Neuronal stem cell (in vitro differentiated cells): ENCODE measurements at regions not wholly inside any gene's neighbourhood (a gene's known extent, or its start where the extent isn't known, plus 50 kb on each side); places are given as distances from the start of the nearest gene placed in this dataset.
A peak's percentile ranks its signal among the peaks of the same experiment; 100 is the strongest.

Experiments used
- DNase-seq: peaks from one replicate; pipeline ENCODE4 v3.0.0-alpha.2; 2013; ENCODE audit warnings: low spot score
- H2AFZ ChIP-seq: one replicate; pipeline ENCODE4 v1.6.1; 2013; ENCODE audit warnings: mild to moderate bottlenecking, low read length, inconsistent platforms
- H2AK5ac ChIP-seq: 2 replicates; pipeline ENCODE4 v1.6.1; 2013; ENCODE audit warnings: low read depth, mild to moderate bottlenecking, inconsistent platforms, low read length, moderate library complexity, mixed read lengths
- H2BK120ac ChIP-seq: 2 replicates; pipeline ENCODE4 v1.6.1; 2013; ENCODE audit warnings: low read depth, mild to moderate bottlenecking, inconsistent platforms, low read length, moderate library complexity, mixed read lengths
- H2BK12ac ChIP-seq: one replicate; pipeline ENCODE4 v1.6.1; 2013; ENCODE audit warnings: low read length, inconsistent platforms
- H2BK15ac ChIP-seq: 2 replicates; pipeline ENCODE4 v1.6.1; 2013; ENCODE audit warnings: mild to moderate bottlenecking, low read length, inconsistent platforms, mixed read lengths
- H2BK5ac ChIP-seq: one replicate; pipeline ENCODE4 v1.6.1; 2013; ENCODE audit warnings: inconsistent platforms, mild to moderate bottlenecking, low read length, moderate library complexity
- H3K14ac ChIP-seq: one replicate; pipeline ENCODE4 v1.6.1; 2013; ENCODE audit warnings: low read length, inconsistent platforms
- H3K18ac ChIP-seq: 2 replicates; pipeline ENCODE4 v1.6.1; 2013; ENCODE audit warnings: low read length, inconsistent platforms
- H3K23ac ChIP-seq: 2 replicates; pipeline ENCODE4 v1.6.1; 2013; ENCODE audit warnings: low read depth, mild to moderate bottlenecking, mixed read lengths, low read length, inconsistent platforms; ENCODE audit not compliant: poor library complexity
- H3K27ac ChIP-seq: replicated peaks from 3 replicates; pipeline ENCODE4 v1.5.1; 2013; ENCODE audit warnings: low read length, inconsistent platforms
- H3K27me3 ChIP-seq, 3 experiments: 2 replicates each; pipeline ENCODE4 v1.6.1; 2013; ENCODE audit warnings: low read length in 3 of 3, mild to moderate bottlenecking in 2 of 3, inconsistent platforms in 1 of 3, low read depth in 1 of 3, mixed read lengths in 1 of 3, moderate library complexity in 1 of 3; ENCODE audit not compliant: control insufficient read depth in 3 of 3, insufficient read depth in 3 of 3
- H3K36me3 ChIP-seq, 2 donors: replicated peaks in 1 of 2; 2 replicates each; pipeline ENCODE4 v1.6.1; 2013; ENCODE audit warnings: low read length in 2 of 2; ENCODE audit not compliant: control insufficient read depth in 2 of 2, insufficient read depth in 2 of 2
- H3K4ac ChIP-seq: 2 replicates; pipeline ENCODE4 v1.6.1; 2013; ENCODE audit warnings: inconsistent platforms, mild to moderate bottlenecking, low read length, moderate library complexity
- H3K4me1 ChIP-seq, 2 donors: 1 replicate in 1 of 2; 2 replicates in 1 of 2; pipeline ENCODE4 v1.6.1; 2013; ENCODE audit warnings: low read length in 2 of 2, low read depth in 1 of 2; ENCODE audit not compliant: control insufficient read depth in 2 of 2, insufficient read depth in 1 of 2
- H3K4me2 ChIP-seq: one replicate; pipeline ENCODE4 v1.6.1; 2013; ENCODE audit warnings: mild to moderate bottlenecking, low read length, inconsistent platforms; ENCODE audit not compliant: insufficient read depth, poor library complexity, severe bottlenecking
- H3K4me3 ChIP-seq, 2 donors: 2 replicates each; pipeline ENCODE4 v1.5.1; 2013; ENCODE audit warnings: low read length in 2 of 2, mild to moderate bottlenecking in 2 of 2, inconsistent platforms in 1 of 2, moderate library complexity in 1 of 2
- H3K79me1 ChIP-seq: one replicate; pipeline ENCODE4 v1.6.1; 2013; ENCODE audit warnings: low read depth, mild to moderate bottlenecking, inconsistent platforms, low read length, moderate library complexity
- H3K9ac ChIP-seq: one replicate; pipeline ENCODE4 v1.6.1; 2013; ENCODE audit warnings: mild to moderate bottlenecking, low read depth, low read length, inconsistent platforms; ENCODE audit not compliant: poor library complexity
- H3K9me3 ChIP-seq, 2 donors: replicated peaks in 1 of 2; 2 replicates each; pipeline versions ENCODE3 to v1.6.1; 2013; ENCODE audit warnings: low read length in 2 of 2, mild to moderate bottlenecking in 2 of 2, inconsistent platforms in 1 of 2, low read depth in 1 of 2, mixed read lengths in 1 of 2, moderate library complexity in 1 of 2; ENCODE audit not compliant: control insufficient read depth in 2 of 2, insufficient read depth in 1 of 2
- H4K8ac ChIP-seq: one replicate; pipeline ENCODE4 v1.6.1; 2013; ENCODE audit warnings: low read depth, mild to moderate bottlenecking, inconsistent platforms, low read length, moderate library complexity
- H4K91ac ChIP-seq: one replicate; pipeline ENCODE4 v1.6.1; 2013; ENCODE audit warnings: low read length, low read depth, mild to moderate bottlenecking, inconsistent platforms; ENCODE audit not compliant: poor library complexity
- WGBS, 2 donors: extraction: QIAGEN DNeasy Blood & Tissue Kit; methylation state at CpG; one replicate each; pipeline ENCODE4 v1.1.7; 2013; ENCODE audit warnings: missing lambda C conversion rate in 2 of 2, mixed read lengths in 1 of 2; ENCODE audit not compliant: insufficient read length in 2 of 2, insufficient replicate concordance in 1 of 2; ENCODE audit errors: extremely low coverage in 2 of 2; 5-methylcytosine and 5-hydroxymethylcytosine counted together

DNA sequence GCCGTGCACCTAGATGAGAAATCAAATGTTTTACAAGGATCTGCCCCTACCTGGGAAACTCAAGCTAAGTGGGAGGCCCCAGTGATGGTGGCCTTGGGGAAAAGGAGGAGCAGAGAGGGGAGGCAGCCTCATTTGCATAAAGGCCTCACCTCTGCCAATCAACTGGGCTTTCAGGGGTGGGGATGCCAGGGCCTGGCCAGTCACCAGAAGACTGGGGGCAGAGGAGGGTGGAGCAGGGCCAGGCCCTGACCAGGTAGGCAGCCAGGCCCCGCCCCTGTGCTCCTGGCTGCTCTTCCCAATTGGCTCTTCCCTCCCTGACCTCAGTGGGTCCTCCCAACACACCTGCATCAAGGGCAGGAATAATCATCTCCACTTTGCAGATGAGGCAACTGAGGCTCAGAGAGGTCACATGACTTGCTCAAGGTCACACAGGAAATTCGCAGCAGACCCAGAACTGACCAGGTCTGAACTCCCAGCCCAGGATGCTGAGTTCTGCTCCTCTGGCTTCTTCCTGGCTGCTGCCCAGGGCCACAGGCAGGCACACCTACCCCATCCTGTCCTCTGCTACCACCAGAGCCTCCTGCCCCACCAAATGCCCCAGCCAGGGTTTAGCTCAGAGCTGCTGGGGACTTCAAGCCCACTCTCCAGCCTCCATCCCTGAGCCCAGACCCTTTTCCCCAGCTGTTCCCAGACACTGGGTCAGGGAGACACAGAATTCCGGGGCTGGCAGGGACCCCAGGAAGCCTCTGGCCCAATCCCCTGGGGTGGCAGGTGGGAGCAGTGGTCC lies 677.9 kb downstream of the MATN1 start:
- Histone ChIP-seq H3K14ac (peak overlapping the region; percentile 26), H3K4me2 (no peak overlapping the region), H3K27ac (no peak overlapping the region), H3K27me3 (no peaks in the 10 kb centered on the region), H3K4me1 (no peaks in the 10 kb centered on the region), H2BK5ac (no peak overlapping the region), H2AK5ac (no peak overlapping the region), H4K8ac (no peak overlapping the region), H2BK120ac (no peak overlapping the region), H3K79me1 (no peaks in the 10 kb centered on the region), H3K4me3 (no peak overlapping the region), H2AFZ (no peak overlapping the region), H3K4ac (no peak overlapping the region), H2BK12ac (no peak overlapping the region), H3K9me3 (peaks cover 0 to 2% of the 10 kb centered on the region in 2 donors), H3K36me3 (no peaks in the 10 kb centered on the region), H3K18ac (peak overlapping the region; percentile 15), H4K91ac (no peak overlapping the region), H2BK15ac (no peak overlapping the region), H3K23ac (no peak overlapping the region), H3K9ac (no peak overlapping the region)
- DNase-seq, result no peak
- WGBS, 2 donors, result no CpG with 5 or more reads among the region's 4 CpGs

- no CpG with 5 or more reads among the region's 2 CpGs for WGBS, 2 donors
- Histone ChIP-seq H3K27me3 (no peaks in the 10 kb centered on the region), H3K9me3 (peaks cover 0 to 2% of the 10 kb centered on the region in 2 donors), H3K79me1 (no peaks in the 10 kb centered on the region), H2BK12ac (no peak overlapping the region), H2AFZ (no peak overlapping the region), H3K27ac (no peak overlapping the region), H4K91ac (no peak overlapping the region), H3K4me1 (no peaks in the 10 kb centered on the region), H3K18ac (no peak overlapping the region), H3K36me3 (no peaks in the 10 kb centered on the region), H2BK15ac (no peak overlapping the region), H2BK120ac (no peak overlapping the region), H3K23ac (no peak overlapping the region), H3K4me2 (no peak overlapping the region), H3K9ac (no peak overlapping the region), H3K4me3 (no peak overlapping the region), H2AK5ac (no peak overlapping the region), H2BK5ac (no peak overlapping the region), H3K4ac (no peak overlapping the region), H3K14ac (no peak overlapping the region), H4K8ac (no peak overlapping the region)
- DNase-seq, result no peak
Observed at GRCh38 chr1:30044656-30045144, 678.7 kb downstream of the MATN1 start.

DNA sequence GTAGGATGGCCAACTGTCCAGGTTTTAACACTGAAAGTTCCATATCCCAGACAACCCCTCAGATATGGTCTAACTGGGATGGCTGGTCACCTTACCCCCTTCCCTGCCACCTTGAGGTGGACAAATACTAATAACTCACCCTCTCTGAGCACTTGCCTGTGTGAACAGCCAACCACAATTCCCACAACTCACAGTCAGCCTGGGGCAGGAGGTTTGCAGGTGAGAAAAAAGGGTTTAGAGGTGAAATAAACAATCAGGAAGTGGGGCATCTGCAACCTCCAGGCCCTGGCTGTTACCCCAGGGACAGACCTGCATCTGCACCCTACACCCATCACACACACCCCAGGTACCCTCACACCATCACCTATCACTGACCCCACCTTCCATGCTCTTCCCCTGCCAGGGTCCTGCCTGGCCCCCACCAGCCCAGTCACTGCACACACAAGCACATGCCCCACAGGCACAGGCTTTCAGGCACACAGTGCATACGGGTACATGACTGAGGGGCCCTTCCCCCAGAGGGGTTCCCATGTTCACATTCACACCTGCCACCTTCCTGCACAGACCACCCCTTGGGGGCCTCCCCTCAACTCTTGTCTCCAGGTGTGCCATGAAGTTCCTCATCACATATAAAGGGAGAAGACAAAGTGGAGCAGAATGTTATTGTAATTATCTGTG lies 679.5 kb downstream of the MATN1 start:
- no peak overlapping the region for H3K27ac ChIP-seq
- H3K27me3 ChIP-seq, result no peaks in the 10 kb centered on the region
- H3K4me2 ChIP-seq, result no peak overlapping the region
- no peak for DNase-seq
- no peaks in the 10 kb centered on the region for H3K79me1 ChIP-seq
- no peak overlapping the region for H2BK120ac ChIP-seq
- H2AK5ac ChIP-seq, result no peak overlapping the region
- peak overlapping the region; percentile 96 for H4K91ac ChIP-seq
- H2BK15ac ChIP-seq, result no peak overlapping the region
- peak overlapping the region; percentile 53 for H3K23ac ChIP-seq
- H2BK5ac ChIP-seq, result no peak overlapping the region
- H3K9ac ChIP-seq, result no peak overlapping the region
- H4K8ac ChIP-seq, result no peak overlapping the region
- H3K4me3 ChIP-seq, result no peak overlapping the region
- H3K18ac ChIP-seq, result no peak overlapping the region
- peaks cover 0 to 2% of the 10 kb centered on the region in 2 donors for H3K9me3 ChIP-seq
- no CpG with 5 or more reads among the region's 1 CpG for WGBS, 2 donors
- H3K36me3 ChIP-seq, result no peaks in the 10 kb centered on the region
- no peak overlapping the region for H2AFZ ChIP-seq
- H2BK12ac ChIP-seq, result no peak overlapping the region
- no peaks in the 10 kb centered on the region for H3K4me1 ChIP-seq
- H3K4ac ChIP-seq, result no peak overlapping the region
- no peak overlapping the region for H3K14ac ChIP-seq

DNA sequence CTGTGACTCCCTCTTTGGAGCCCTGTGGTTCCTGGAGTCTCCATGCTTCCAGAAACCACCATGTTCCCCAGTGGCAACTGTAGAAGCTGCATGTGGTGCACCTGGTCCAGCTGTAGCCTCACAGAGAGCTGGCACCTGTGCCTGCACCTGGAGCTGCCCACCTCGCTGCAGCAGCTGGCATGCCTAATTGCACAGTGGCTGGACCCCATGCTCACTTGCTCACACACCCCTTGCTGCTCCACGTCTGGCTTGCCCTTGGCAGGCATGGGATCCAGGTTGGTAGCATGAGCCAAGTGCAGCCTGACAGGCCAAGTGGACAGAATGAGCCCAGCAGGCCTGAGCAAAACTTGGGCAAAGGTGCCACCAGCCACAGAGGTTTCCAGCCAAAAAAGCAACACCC lies 680.1 kb downstream of the MATN1 start:
- Histone ChIP-seq H3K4ac (no peak overlapping the region), H3K4me2 (no peak overlapping the region), H3K9me3 (peaks cover 0 to 2% of the 10 kb centered on the region in 2 donors), H4K91ac (no peak overlapping the region), H2AFZ (no peak overlapping the region), H3K9ac (no peak overlapping the region), H4K8ac (no peak overlapping the region), H2AK5ac (no peak overlapping the region), H3K4me3 (no peak overlapping the region), H3K27ac (no peak overlapping the region), H3K36me3 (no peaks in the 10 kb centered on the region), H3K27me3 (no peaks in the 10 kb centered on the region), H2BK5ac (no peak overlapping the region), H3K23ac (no peak overlapping the region), H3K4me1 (no peaks in the 10 kb centered on the region), H3K14ac (no peak overlapping the region), H2BK15ac (no peak overlapping the region), H3K18ac (no peak overlapping the region), H2BK120ac (no peak overlapping the region), H2BK12ac (no peak overlapping the region), H3K79me1 (no peaks in the 10 kb centered on the region)
- no peak for DNase-seq
- no CpG with 5 or more reads among the region's 2 CpGs for WGBS, 2 donors
